Trophoblast cell (in vitro differentiated cells and primary cell): ENCODE measurements at regions not wholly inside any gene's neighbourhood (a gene's known extent, or its start where the extent isn't known, plus 50 kb on each side); places are given as distances from the start of the nearest gene placed in this dataset.

Experiments used
- DNase-seq, 2 donors: peaks; one replicate each; pipeline ENCODE4 v3.0.0-alpha.2; 2016
- H2AFZ ChIP-seq: 2 replicates; pipeline ENCODE4 v1.6.1; 2013; ENCODE audit warnings: low read length, moderate library complexity, mild to moderate bottlenecking; ENCODE audit not compliant: insufficient read depth, poor library complexity
- H2AK5ac ChIP-seq: 2 replicates; pipeline ENCODE4 v1.6.1; 2013; ENCODE audit warnings: mild to moderate bottlenecking, low read length
- H2BK120ac ChIP-seq: 2 replicates; pipeline ENCODE4 v1.6.1; 2013; ENCODE audit warnings: low read length, mild to moderate bottlenecking, moderate library complexity; ENCODE audit not compliant: insufficient read depth, poor library complexity
- H2BK12ac ChIP-seq: 2 replicates; pipeline ENCODE4 v1.6.1; 2013; ENCODE audit warnings: mild to moderate bottlenecking, low read length, moderate library complexity
- H2BK5ac ChIP-seq: 2 replicates; pipeline ENCODE4 v1.6.1; 2013; ENCODE audit warnings: low read length, low read depth, moderate library complexity, mild to moderate bottlenecking; ENCODE audit not compliant: poor library complexity
- H3K14ac ChIP-seq: 2 replicates; pipeline ENCODE4 v1.6.1; 2013; ENCODE audit warnings: mild to moderate bottlenecking, low read length
- H3K18ac ChIP-seq: 2 replicates; pipeline ENCODE4 v1.6.1; 2013; ENCODE audit warnings: mild to moderate bottlenecking, low read length
- H3K23ac ChIP-seq: 2 replicates; pipeline ENCODE4 v1.6.1; 2013; ENCODE audit warnings: low read length
- H3K27ac ChIP-seq: 2 replicates; pipeline ENCODE4 v1.5.1; 2013; ENCODE audit warnings: low read depth, mild to moderate bottlenecking, inconsistent platforms, low read length, moderate library complexity
- H3K27me3 ChIP-seq: 2 replicates; pipeline ENCODE4 v1.6.1; 2013; ENCODE audit warnings: inconsistent platforms, mild to moderate bottlenecking, low read length, moderate library complexity; ENCODE audit not compliant: insufficient read depth
- H3K36me3 ChIP-seq, 2 experiments: 1 replicate in 1 of 2; 2 replicates in 1 of 2; pipeline ENCODE4 v1.6.1; 2013; ENCODE audit warnings: low read length in 2 of 2, mild to moderate bottlenecking in 2 of 2, moderate library complexity in 1 of 2; ENCODE audit not compliant: insufficient read depth in 2 of 2, control insufficient read depth in 1 of 2
- H3K4ac ChIP-seq: 2 replicates; pipeline ENCODE4 v1.6.1; 2013; ENCODE audit warnings: low read depth, mild to moderate bottlenecking, low read length, moderate library complexity
- H3K4me1 ChIP-seq, 2 experiments: 1 replicate in 1 of 2; 2 replicates in 1 of 2; pipeline ENCODE4 v1.6.1; 2013; ENCODE audit warnings: low read length in 2 of 2, mild to moderate bottlenecking in 2 of 2, moderate library complexity in 1 of 2; ENCODE audit not compliant: insufficient read depth in 2 of 2, control insufficient read depth in 1 of 2
- H3K4me2 ChIP-seq: 2 replicates; pipeline ENCODE4 v1.6.1; 2013; ENCODE audit warnings: inconsistent platforms, mild to moderate bottlenecking, low read length, moderate library complexity
- H3K4me3 ChIP-seq: 2 replicates; pipeline ENCODE4 v1.5.1; 2013; ENCODE audit warnings: mild to moderate bottlenecking, low read depth, low read length, inconsistent platforms
- H3K79me1 ChIP-seq: one replicate; pipeline ENCODE4 v1.6.1; 2013; ENCODE audit warnings: low read length
- H3K79me2 ChIP-seq: 2 replicates; pipeline ENCODE4 v1.6.1; 2013; ENCODE audit warnings: low read length, mild to moderate bottlenecking; ENCODE audit not compliant: control insufficient read depth, insufficient read depth, poor library complexity
- H3K9ac ChIP-seq: 2 replicates; pipeline ENCODE4 v1.6.1; 2013; ENCODE audit warnings: mild to moderate bottlenecking, low read length
- H3K9me3 ChIP-seq: 2 replicates; pipeline ENCODE4 v1.6.1; 2013; ENCODE audit warnings: low read depth, mild to moderate bottlenecking, control low read depth, inconsistent platforms, low read length; ENCODE audit not compliant: insufficient read depth
- H4K12ac ChIP-seq: 2 replicates; pipeline ENCODE4 v1.6.1; 2013; ENCODE audit warnings: low read depth, mild to moderate bottlenecking, low read length, moderate library complexity
- H4K8ac ChIP-seq: 2 replicates; pipeline ENCODE4 v1.6.1; 2013; ENCODE audit warnings: low read depth, mild to moderate bottlenecking, low read length, moderate library complexity
- H4K91ac ChIP-seq: one replicate; pipeline ENCODE4 v1.6.1; 2013; ENCODE audit warnings: low read depth, mild to moderate bottlenecking, low read length, moderate library complexity
- WGBS: extraction: QIAGEN DNeasy Blood & Tissue Kit; methylation state at CpG from one replicate; pipeline ENCODE4 v1.1.7; 2013; ENCODE audit warnings: missing lambda C conversion rate; ENCODE audit not compliant: insufficient read length, insufficient coverage; ENCODE audit errors: extremely low coverage; 5-methylcytosine and 5-hydroxymethylcytosine counted together

DNA sequence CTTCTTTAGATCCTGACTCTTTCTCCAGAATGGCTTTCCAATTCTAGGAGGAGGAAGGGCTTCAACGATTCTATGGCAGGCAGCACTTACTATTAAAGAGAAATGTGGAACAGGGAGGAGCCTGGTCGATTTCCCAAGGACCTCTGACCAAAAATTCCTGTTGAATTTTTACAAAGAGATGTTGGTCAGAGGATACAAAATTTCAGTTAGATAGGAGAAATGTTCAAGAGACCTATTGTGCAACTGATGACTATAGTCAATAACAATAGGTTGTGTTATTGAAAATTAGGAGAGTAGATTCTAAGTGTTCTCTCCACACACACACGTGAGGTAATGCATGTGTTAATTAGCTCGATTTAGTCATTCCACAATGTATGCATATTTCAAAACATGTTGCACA, 130.1 kb upstream of the TNFAIP3 start:
- Histone ChIP-seq H2BK12ac (no peak overlapping the region), H4K12ac (no peak overlapping the region), H2AK5ac (no peak overlapping the region), H3K23ac (no peak overlapping the region), H2BK120ac (no peak overlapping the region), H3K79me1 (no peaks in the 10 kb centered on the region), H3K27me3 (no peaks in the 10 kb centered on the region), H4K8ac (no peak overlapping the region), H3K36me3 (no peaks in the 10 kb centered on the region), H3K4me3 (no peak overlapping the region), H3K9me3 (peaks cover 2% of the 10 kb centered on the region), H3K18ac (no peak overlapping the region), H2AFZ (no peak overlapping the region), H2BK5ac (no peak overlapping the region), H3K4ac (no peak overlapping the region), H3K27ac (no peak overlapping the region), H3K14ac (no peak overlapping the region), H3K4me1 (peaks cover 0 to 5% of the 10 kb centered on the region in 2 experiments), H3K9ac (no peak overlapping the region), H4K91ac (no peak overlapping the region), H3K79me2 (peaks cover 2% of the 10 kb centered on the region), H3K4me2 (no peak overlapping the region)
- no CpG with 5 or more reads among the region's 4 CpGs for WGBS
- DNase-seq: peak in 1 of 2 donors; percentile 28

DNA sequence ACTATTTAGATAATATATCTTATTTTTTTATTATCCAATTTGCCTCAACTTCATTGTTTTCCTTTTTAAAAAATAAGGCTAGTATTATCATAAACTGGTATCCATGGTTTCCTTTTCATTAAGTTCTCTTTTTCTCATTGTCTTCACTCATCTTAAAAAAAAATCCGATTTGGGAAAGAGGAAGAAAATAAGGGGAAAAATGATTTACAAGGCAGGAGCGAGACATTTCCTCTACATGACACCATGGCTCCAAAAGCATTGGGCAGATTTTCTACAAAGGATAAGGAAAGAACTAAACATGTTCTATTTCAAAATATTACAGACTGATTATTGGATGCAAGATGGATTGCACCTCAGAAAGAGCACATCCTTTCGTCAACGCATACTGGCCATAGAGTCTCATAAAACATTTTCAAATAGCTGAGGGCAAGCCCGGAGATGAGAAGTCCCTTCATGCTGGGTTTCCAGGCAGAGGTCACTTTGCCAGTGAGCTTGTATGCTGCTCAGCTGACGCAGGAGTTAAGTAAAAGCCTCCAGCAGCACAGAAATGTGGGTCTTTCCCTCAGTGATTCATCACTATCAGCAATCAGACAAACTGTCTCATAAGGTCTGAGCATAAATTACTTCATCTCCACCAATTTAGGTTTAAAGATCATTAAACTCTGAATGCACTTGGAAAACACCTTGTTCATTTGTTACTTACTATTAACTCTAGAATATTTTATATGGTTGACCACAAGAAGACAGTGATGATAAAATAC, 129.0 kb upstream of the TNFAIP3 start:
- H4K8ac ChIP-seq: no peak overlapping the region
- H3K79me1 ChIP-seq: no peaks in the 10 kb centered on the region
- peaks cover 0 to 5% of the 10 kb centered on the region in 2 experiments for H3K4me1 ChIP-seq
- no peak overlapping the region for H2AFZ ChIP-seq
- no peak overlapping the region for H3K27ac ChIP-seq
- H2BK12ac ChIP-seq: no peak overlapping the region
- no peak overlapping the region for H3K4me3 ChIP-seq
- H3K14ac ChIP-seq: no peak overlapping the region
- H3K4me2 ChIP-seq: no peak overlapping the region
- H3K36me3 ChIP-seq: no peaks in the 10 kb centered on the region
- H2BK120ac ChIP-seq: no peak overlapping the region
- H4K91ac ChIP-seq: no peak overlapping the region
- H2AK5ac ChIP-seq: no peak overlapping the region
- H3K18ac ChIP-seq: no peak overlapping the region
- no peak overlapping the region for H3K9ac ChIP-seq
- H3K79me2 ChIP-seq: peaks cover 2% of the 10 kb centered on the region
- no peak overlapping the region for H4K12ac ChIP-seq
- WGBS: no CpG with 5 or more reads among the region's 6 CpGs
- no peaks in the 10 kb centered on the region for H3K27me3 ChIP-seq
- no peak overlapping the region for H3K23ac ChIP-seq
- DNase-seq: peak; percentile 80 to 87
- H3K4ac ChIP-seq: no peak overlapping the region
- no peak overlapping the region for H2BK5ac ChIP-seq
- peaks cover 2% of the 10 kb centered on the region for H3K9me3 ChIP-seq

DNA sequence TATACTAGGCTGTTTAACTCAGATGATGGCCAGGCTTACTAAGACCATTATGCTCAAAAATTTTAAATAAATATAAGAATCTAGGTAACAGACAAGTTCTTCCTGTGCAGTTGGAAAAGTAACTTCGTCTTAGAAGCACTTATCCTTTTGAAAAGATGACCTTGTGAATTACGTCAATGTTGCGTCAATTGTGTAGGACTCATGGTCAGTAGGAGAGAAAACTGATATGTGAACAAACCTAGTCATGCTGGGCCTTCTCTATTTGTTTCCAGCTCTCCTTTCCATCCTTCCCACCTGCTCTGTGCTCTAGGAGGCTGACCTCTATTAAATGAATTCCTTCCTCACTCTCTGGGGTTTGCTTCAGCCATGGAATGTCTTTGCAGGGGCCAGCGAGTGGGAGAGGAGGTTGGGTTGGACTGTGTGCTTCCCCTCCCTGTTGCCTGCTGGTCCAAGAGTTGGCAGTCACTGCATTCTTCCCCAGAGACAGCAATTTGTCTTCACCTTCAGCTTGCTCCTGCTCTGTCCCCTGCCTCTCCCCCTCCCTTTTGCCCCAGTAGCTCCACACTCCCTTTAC, 128.0 kb upstream of the TNFAIP3 start:
- Histone ChIP-seq H2BK12ac (no peak overlapping the region), H3K79me1 (no peaks in the 10 kb centered on the region), H2BK120ac (no peak overlapping the region), H4K12ac (no peak overlapping the region), H4K8ac (no peak overlapping the region), H3K4me2 (no peak overlapping the region), H2AK5ac (no peak overlapping the region), H3K36me3 (no peaks in the 10 kb centered on the region), H2BK5ac (no peak overlapping the region), H3K4me1 (peaks cover 0 to 5% of the 10 kb centered on the region in 2 experiments), H3K18ac (no peak overlapping the region), H3K79me2 (peaks cover 2% of the 10 kb centered on the region), H3K23ac (no peak overlapping the region), H3K9ac (no peak overlapping the region), H3K27ac (no peak overlapping the region), H2AFZ (no peak overlapping the region), H3K14ac (no peak overlapping the region), H3K4ac (no peak overlapping the region), H3K4me3 (peak overlapping the region; percentile 23), H3K9me3 (peaks cover 2% of the 10 kb centered on the region), H4K91ac (peak overlapping the region; percentile 19), H3K27me3 (no peaks in the 10 kb centered on the region)
- no CpG with 5 or more reads among the region's 4 CpGs for WGBS
- peak in 1 of 2 donors; percentile 29 for DNase-seq

DNA sequence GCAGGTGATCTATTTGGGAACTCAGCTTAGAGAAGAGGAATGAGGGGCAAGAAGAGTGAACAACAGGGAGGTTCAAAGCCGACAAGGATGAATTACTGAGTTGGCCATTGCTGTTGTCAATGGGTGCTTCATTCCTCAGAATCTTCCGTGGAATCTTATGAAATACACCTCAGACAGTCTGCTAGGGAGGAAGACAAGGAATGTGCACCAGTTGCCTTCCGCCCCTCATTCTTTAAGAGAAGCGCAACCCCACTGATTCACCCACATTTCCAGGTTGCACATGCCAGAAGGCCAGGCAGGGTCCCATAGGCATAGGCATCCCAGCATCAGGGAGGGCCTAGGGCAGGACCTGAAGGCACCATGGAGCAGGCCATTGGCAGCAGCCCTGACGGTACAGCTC, 127.5 kb upstream of the TNFAIP3 start:
- no peak overlapping the region for H4K12ac ChIP-seq
- DNase-seq: peak; percentile 45 to 67
- no peak overlapping the region for H2AFZ ChIP-seq
- H3K23ac ChIP-seq: no peak overlapping the region
- no peak overlapping the region for H3K4me2 ChIP-seq
- H3K9me3 ChIP-seq: peaks cover 2% of the 10 kb centered on the region
- no peaks in the 10 kb centered on the region for H3K79me1 ChIP-seq
- H2BK120ac ChIP-seq: no peak overlapping the region
- no peak overlapping the region for H3K18ac ChIP-seq
- H3K4me1 ChIP-seq: peaks cover 0 to 5% of the 10 kb centered on the region in 2 experiments
- no peak overlapping the region for H3K4me3 ChIP-seq
- peaks cover 2% of the 10 kb centered on the region for H3K79me2 ChIP-seq
- no peak overlapping the region for H2AK5ac ChIP-seq
- WGBS: no CpG with 5 or more reads among the region's 5 CpGs
- no peak overlapping the region for H4K8ac ChIP-seq
- no peak overlapping the region for H2BK5ac ChIP-seq
- no peak overlapping the region for H3K9ac ChIP-seq
- no peak overlapping the region for H3K27ac ChIP-seq
- no peak overlapping the region for H3K14ac ChIP-seq
- H3K4ac ChIP-seq: no peak overlapping the region
- no peaks in the 10 kb centered on the region for H3K36me3 ChIP-seq
- peak overlapping the region; percentile 26 for H4K91ac ChIP-seq
- no peaks in the 10 kb centered on the region for H3K27me3 ChIP-seq
- H2BK12ac ChIP-seq: no peak overlapping the region
